Right lobe of liver (tissue), 6 donors: ENCODE measurements at regions not wholly inside any gene's neighbourhood (a gene's known extent, or its start where the extent isn't known, plus 50 kb on each side); places are given as distances from the start of the nearest gene placed in this dataset.
A peak's percentile ranks its signal among the peaks of the same experiment; 100 is the strongest.

ENCODE experiments used
- ATAC-seq, 4 donors: fragments of 200-7000 bp; cut with Tn5 transposase; one replicate each; pipeline ENCODE4 v1.9.1; 2020; ENCODE audit warnings: mild to moderate bottlenecking in 4 of 4, moderate library complexity in 4 of 4
- DNase-seq, 3 donors: peaks; one replicate each; pipeline ENCODE4 v3.0.0-alpha.2; 2020
- H3K27ac ChIP-seq, 3 donors: fragments of 200-600 bp; one replicate each; pipeline ENCODE4 v1.8.0; 2022
- H3K27me3 ChIP-seq, 2 donors: fragments of 200-600 bp; one replicate each; pipeline ENCODE4 v1.8.0; 2022
- H3K36me3 ChIP-seq, 4 donors: fragments of 200-600 bp; sonication (generic) in 1 of 4; one replicate each; pipeline versions ENCODE4 v1.5.1 to v1.8.0; 2017 to 2022; ENCODE audit warnings: control low read depth in 1 of 4
- H3K4me1 ChIP-seq, 4 donors: fragments of 200-600 bp; sonication (generic) in 1 of 4; one replicate each; pipeline versions ENCODE4 v1.5.1 to v1.8.0; 2017 to 2022; ENCODE audit warnings: control low read depth in 1 of 4
- H3K4me3 ChIP-seq, 3 donors: fragments of 200-600 bp; one replicate each; pipeline ENCODE4 v1.8.0; 2022
- H3K9me3 ChIP-seq, 4 donors: fragments of 200-600 bp; sonication (generic) in 1 of 4; one replicate each; pipeline versions ENCODE4 v1.5.1 to v1.8.0; 2017 to 2022; ENCODE audit warnings: control low read depth in 1 of 4
- CTCF ChIP-seq, 4 donors: fragments of 200-600 bp in 3 of 4; fragments of 450-650 bp in 1 of 4; IDR thresholded peaks; one replicate each; pipeline versions ENCODE4 v1.5.1 to v1.8.0; 2016 to 2022; ENCODE audit warnings: antibody characterized with exemption in 4 of 4, mild to moderate bottlenecking in 2 of 4
- POLR2A ChIP-seq: fragments of 450-650 bp; IDR thresholded peaks from one replicate; pipeline ENCODE4 v1.6.1; 2017; ENCODE audit warnings: antibody characterized with exemption, mild to moderate bottlenecking
- WGBS: methylation state at CpG from one replicate; pipeline ENCODE4 v1.1.6; 2018; ENCODE audit warnings: low coverage, low lambda C conversion rate; ENCODE audit not compliant: insufficient coverage; ENCODE audit errors: missing lambda C conversion rate; 5-methylcytosine and 5-hydroxymethylcytosine counted together
- intact Hi-C, 2 donors: fragments of 100-400 bp; cut with DNase I; formaldehyde crosslinking; loops; one replicate each; pipeline versions ENCODE4 v1.11.2 to v1.14.1; 2022
- donor health status: DM: no; HTN: yes; CAD: no.
- donor health status: DM: no; HTN: no; CAD: no.
- donor health status: DM: no; HTN: no; CAD: no.
- donor health status: DM: no; HTN: yes; CAD: no.
- donor health status: DM: no; HTN: yes; CAD: no.

GRCh38 chr20:17867131-17867925 is 101.3 kb downstream of the SNX5 start:
- TF ChIP-seq POLR2A (no peak), CTCF (IDR thresholded peaks at IDR 0.05) (no peak)
- Histone ChIP-seq H3K27me3 (no peaks in the 10 kb centered on the region), H3K27ac (no peak overlapping the region), H3K9me3 (no peaks in the 10 kb centered on the region), H3K4me3 (no peak overlapping the region), H3K4me1 (peaks cover 0 to 23% (median 9%) of the 10 kb centered on the region in 4 donors), H3K36me3 (no peaks in the 10 kb centered on the region)
- ATAC-seq (no peak), DNase-seq (no peak)
- intact Hi-C loops = loop anchor here in 1 of 2 donors (10.0 kb wide), 1 partner anchor 183 kb away; the partner anchor contains the start of gene RRBP1
- WGBS = 65% methylated on average over 8 of the region's 10 CpGs

GRCh38 chr20:17866234-17867001 is 102.2 kb downstream of the SNX5 start:
- Histone ChIP-seq H3K4me3 (no peak overlapping the region), H3K4me1 (peaks cover 0 to 23% (median 9%) of the 10 kb centered on the region in 4 donors), H3K27ac (no peak overlapping the region), H3K27me3 (no peaks in the 10 kb centered on the region), H3K9me3 (no peaks in the 10 kb centered on the region), H3K36me3 (no peaks in the 10 kb centered on the region)
- intact Hi-C loops = loop anchor here in 1 of 2 donors (10.0 kb wide), 1 partner anchor 182 kb away; the partner anchor contains the start of gene RRBP1
- WGBS = 83% methylated on average over 6 of the region's 7 CpGs
- ATAC-seq = no peak
- no peak for DNase-seq
- TF ChIP-seq CTCF (IDR thresholded peaks at IDR 0.05) = no peak
- no peak for TF ChIP-seq POLR2A

GRCh38 chr20:17863577-17864292 is 104.9 kb downstream of the SNX5 start:
- DNase-seq (peak; percentile 71 to 83 (median 74)), ATAC-seq (peak; percentile 55 to 77 (median 68))
- 12% methylated on average over 6 of the region's 11 CpGs for WGBS
- H3K4me3 ChIP-seq = no peak overlapping the region
- H3K27ac ChIP-seq = peak overlapping the region in 2 of 3 donors; percentile 55 to 58
- no peaks in the 10 kb centered on the region for H3K36me3 ChIP-seq
- no peaks in the 10 kb centered on the region for H3K27me3 ChIP-seq
- peaks cover 0 to 43% (median 18%) of the 10 kb centered on the region in 4 donors for H3K4me1 ChIP-seq
- TF ChIP-seq CTCF (IDR thresholded peaks at IDR 0.05) (no peak), POLR2A (no peak)
- intact Hi-C loops = loop anchor here in 1 of 2 donors (10.0 kb wide), 1 partner anchor 179 kb away; the partner anchor contains the start of gene RRBP1
- H3K9me3 ChIP-seq = no peaks in the 10 kb centered on the region

- TF ChIP-seq POLR2A (no peak), CTCF (IDR thresholded peaks at IDR 0.05) (no peak)
- Histone ChIP-seq H3K9me3 (no peaks in the 10 kb centered on the region), H3K27me3 (no peaks in the 10 kb centered on the region), H3K36me3 (no peaks in the 10 kb centered on the region), H3K4me3 (no peak overlapping the region), H3K27ac (peak overlapping the region in 2 of 3 donors; percentile 55 to 58), H3K4me1 (peaks cover 0 to 47% (median 18%) of the 10 kb centered on the region in 4 donors)
- 39% methylated on average over 2 of the region's 4 CpGs for WGBS
- no peak for ATAC-seq
- intact Hi-C loops = loop anchor here in 1 of 2 donors (10.0 kb wide), 1 partner anchor 178 kb away; the partner anchor contains the start of gene RRBP1
- DNase-seq = no peak
Observed at GRCh38 chr20:17863209-17863576, 105.4 kb downstream of the SNX5 start.
